LNCaP clone FGC (cell line): ENCODE measurements at regions not wholly inside any gene's neighbourhood (a gene's known extent, or its start where the extent isn't known, plus 50 kb on each side); places are given as distances from the start of the nearest gene placed in this dataset.
"Not testable (repeated sequence)": the region's sequence is repeated elsewhere in the genome, so short reads cannot be mapped to it uniquely, and the experiment has no call there.

Source experiments
- DNase-seq: peaks from one replicate; pipeline ENCODE4 v3.0.0-alpha.2; 2011; ENCODE audit warnings: low read depth
- H3K4me3 ChIP-seq: 2 replicates; pipeline ENCODE4 v1.5.1; 2011; ENCODE audit warnings: mild to moderate bottlenecking, low read depth, low read length, control low read depth
- TF ChIP-seq, protein P1 (sequence below): IDR thresholded peaks from 2 replicates; pipeline ENCODE4 v1.5.1; 2012; ENCODE audit warnings: mild to moderate bottlenecking; ENCODE audit not compliant: control insufficient read depth, insufficient read depth; ENCODE audit errors: extremely low read depth

DNA sequence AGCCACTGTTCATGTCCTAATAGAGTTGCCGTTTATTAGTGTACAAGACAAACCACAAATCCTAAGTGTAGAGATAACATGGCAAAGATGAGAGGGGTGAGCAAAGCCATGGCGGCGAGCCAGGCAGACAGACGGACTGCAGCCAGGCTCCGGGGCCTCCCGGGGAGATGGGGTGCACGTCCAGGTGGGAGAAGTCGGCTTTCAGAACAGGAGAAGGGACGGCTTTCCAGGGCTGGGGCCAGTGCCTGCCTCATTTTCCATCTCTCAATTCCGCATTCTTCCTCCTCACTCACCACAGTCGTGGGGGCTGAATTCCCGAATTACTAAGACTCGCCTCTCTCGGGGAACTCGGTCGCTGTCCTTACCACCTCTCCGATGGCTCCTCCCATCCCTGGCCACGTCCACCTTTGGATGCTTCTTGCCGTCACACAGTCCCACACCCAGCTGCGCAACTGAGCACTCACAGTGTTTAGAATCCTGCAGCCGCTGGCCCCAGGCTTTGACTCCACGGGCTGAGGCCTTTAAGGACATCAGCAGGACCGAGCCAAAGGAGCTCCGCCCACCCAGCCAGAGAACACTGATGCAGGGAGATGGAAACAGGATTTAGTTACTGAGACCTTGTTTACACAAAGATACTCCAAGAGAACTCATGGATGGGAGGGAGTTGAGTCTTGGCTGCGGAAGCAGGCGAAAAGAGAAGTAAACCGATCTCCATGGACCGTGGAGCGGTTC is 59.7 kb downstream of the RNF112 start:
- H3K4me3 ChIP-seq = no peak overlapping the region
- TF ChIP-seq, protein P1, sequence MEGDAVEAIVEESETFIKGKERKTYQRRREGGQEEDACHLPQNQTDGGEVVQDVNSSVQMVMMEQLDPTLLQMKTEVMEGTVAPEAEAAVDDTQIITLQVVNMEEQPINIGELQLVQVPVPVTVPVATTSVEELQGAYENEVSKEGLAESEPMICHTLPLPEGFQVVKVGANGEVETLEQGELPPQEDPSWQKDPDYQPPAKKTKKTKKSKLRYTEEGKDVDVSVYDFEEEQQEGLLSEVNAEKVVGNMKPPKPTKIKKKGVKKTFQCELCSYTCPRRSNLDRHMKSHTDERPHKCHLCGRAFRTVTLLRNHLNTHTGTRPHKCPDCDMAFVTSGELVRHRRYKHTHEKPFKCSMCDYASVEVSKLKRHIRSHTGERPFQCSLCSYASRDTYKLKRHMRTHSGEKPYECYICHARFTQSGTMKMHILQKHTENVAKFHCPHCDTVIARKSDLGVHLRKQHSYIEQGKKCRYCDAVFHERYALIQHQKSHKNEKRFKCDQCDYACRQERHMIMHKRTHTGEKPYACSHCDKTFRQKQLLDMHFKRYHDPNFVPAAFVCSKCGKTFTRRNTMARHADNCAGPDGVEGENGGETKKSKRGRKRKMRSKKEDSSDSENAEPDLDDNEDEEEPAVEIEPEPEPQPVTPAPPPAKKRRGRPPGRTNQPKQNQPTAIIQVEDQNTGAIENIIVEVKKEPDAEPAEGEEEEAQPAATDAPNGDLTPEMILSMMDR = no peak
- no peak for DNase-seq

DNA sequence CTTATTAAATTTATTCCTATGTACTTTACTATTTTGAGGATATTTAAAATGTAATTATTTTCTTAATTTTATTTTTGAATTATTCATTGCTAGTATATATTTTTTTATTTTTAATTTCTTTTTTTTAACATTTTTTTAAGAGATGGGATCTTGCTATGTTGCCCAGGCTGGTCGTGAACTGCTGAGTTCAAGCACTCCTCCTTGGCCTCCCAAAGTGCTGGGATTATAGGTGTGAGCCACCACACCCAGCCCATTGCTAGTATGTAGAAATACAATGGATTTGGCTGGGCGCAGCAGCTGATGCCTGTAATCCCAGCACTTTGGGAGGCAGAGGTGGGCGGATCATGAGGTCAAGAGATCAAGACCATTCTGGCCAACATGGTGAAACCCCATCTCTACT is 59.2 kb upstream of the SLC47A1 start:
- not testable (repeated sequence) for DNase-seq, H3K4me3 ChIP-seq

- H3K4me3 ChIP-seq, DNase-seq: not testable (repeated sequence)
These were observed 57.9 kb upstream of the SLC47A1 start for GRCh38 chr17:19475800-19476199.

- DNase-seq = peak; percentile 30
- TF ChIP-seq, protein P1 = no peak
- no peak overlapping the region for H3K4me3 ChIP-seq
These were observed 51.1 kb upstream of the SLC47A1 start for GRCh38 chr17:19482576-19482975.
